ENCODE measurements at regions not wholly inside any gene's neighbourhood (a gene's known extent, or its start where the extent isn't known, plus 50 kb on each side); places are given as distances from the start of the nearest gene placed in this dataset.
"Not testable (repeated sequence)": the region's sequence is repeated elsewhere in the genome, so short reads cannot be mapped to it uniquely, and the experiment has no call there.

DNA sequence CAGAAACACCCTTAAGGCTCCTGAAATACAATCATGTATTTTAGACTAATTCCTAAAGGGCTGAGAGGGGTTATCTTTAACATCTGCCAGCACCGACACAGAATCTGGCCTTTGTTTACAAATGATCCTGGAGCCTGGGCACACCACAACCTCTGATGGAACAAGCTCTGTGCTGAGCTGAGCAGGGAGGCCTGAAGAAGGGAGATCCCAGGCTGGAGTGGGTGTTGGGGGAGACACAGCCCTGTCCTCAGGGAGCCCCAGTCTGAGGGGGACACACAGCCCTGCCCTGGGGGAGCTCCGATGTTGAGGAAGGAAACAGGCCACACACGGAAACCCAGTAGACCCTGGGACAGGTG lies 130.5 kb downstream of the VEGFA start:
- no peak for DNase-seq

DNA sequence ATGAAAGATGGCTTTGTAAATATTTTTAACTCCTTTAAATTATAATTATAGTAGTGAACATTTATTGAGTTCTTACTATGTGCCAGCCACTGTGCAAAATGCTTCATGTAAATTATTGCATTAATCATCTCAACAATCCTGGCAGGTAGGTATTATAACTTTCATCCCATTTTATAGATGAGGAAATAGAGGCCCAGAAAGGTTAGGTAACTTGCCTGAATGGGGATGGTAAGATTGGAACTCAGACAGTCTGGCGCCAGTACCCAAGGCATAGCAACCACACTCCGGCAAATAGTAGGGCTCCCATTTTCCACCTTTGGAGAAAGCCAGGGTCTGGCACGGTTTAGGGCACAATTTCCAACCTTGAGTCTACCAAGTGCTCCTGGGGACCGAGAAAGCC lies 129.8 kb downstream of the VEGFA start:
- DNase-seq, result no peak

DNA sequence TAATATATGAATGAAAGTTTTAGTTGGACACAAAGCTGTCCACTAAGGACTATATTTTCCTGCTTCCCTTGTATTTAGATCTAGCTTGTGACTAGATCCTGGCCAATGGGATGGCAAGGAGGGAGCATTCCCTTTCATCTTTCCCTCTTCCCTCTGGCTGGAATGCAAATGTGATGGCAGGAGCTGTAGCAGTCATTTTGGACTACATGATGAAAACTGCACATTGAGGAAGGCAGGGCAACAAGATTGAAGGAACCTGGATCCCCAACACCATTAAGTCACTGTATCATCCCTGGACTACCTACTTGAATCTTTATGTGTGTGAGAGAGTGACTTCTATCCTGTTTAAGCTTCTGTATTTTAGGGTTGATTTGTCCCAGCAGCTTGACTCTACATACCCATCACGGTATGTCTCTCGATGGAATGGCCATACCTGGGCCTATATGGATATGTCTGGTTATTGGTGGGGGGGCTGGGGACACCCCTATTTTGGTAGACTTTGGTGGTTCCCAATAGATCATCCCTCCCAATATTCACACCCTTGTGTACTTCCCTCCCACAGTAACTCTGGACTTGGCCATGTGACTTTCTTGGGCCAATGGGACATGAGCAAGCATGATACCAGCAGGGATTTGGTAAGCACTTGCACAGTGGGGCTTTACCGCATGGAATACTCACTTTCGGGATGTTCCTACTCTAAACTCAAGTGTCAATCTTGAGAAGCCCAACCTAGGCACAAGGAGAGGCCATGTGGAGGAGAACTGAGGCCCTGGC lies 128.5 kb downstream of the VEGFA start:
- no peak for DNase-seq

DNA sequence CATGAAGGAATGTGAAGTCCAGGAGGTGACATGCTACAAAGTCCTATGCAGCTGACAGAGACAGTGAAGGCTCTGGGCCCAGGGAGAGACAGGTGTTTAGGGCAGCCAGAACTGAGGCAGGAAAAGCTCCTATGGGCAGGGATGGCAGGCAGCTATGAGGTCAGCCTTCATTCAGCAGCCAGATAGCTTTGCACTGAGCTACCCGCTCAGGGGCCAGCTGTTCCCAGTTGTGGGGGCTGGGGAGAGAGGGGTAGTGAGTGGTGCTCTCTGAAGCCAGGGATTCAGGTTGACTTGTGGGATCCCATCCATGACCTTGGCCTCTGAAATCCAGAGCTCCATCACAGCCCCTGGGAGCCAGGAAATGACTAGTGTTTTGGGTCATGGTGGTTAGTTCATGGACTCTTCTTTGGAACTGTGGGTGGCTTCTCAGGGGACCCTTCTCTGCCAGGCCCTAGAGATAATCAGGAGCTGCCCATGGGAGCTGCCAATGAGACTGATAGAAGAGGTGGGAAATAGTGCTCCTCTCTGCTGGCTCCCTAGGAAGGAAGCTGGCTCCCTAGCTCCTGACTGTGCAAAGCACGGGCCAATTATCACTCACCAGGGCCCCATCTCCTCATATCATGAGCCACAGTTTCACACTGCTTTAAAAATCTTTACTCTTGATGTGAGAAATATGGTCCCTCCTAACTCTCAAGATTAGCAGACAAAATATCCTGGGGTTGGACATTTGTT lies 127.7 kb downstream of the VEGFA start:
- DNase-seq, result no peak

DNA sequence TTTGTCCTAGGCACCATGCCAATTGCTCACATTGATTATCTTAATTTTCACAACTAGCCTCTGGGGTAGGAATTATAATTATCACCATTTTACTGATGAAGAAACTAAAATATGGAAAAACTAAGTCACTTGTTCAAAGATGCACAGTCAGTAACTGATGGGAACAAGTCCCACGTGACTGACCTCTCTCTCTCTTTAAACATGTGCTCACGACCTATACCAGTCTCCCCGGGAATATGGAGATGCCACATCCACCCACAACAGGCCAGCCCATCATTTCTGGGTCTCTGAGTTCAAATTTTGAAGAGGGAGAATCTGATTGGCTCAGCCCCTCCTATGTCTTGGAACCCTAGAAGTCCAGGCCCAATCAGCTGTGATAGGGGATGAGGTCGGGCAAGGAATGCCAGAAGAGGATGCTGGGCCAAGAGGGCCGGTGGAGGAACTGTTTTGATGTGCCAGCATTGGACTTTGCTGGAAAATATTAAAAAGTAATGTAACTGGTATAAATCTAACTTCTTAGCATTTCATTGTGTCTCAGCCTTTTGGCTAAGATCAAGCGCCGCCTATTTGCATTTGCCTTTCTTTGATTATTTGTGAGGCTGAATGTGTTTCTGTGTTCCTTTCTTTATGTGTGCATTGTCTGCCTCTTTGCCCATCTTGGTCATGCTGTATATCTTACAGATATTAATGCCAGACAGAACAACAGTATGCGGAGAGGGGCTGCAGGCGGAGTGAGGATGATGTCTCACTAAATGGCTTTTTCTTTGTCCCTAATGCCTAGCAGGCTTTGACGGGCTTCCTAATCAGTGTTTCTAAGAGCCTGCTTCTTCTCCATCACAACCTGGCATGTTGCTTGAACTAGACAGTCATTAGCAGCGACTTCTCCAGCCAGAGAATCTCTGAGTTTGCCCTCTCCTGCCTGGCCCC lies 126.6 kb downstream of the VEGFA start:
- DNase-seq, result no peak

DNA sequence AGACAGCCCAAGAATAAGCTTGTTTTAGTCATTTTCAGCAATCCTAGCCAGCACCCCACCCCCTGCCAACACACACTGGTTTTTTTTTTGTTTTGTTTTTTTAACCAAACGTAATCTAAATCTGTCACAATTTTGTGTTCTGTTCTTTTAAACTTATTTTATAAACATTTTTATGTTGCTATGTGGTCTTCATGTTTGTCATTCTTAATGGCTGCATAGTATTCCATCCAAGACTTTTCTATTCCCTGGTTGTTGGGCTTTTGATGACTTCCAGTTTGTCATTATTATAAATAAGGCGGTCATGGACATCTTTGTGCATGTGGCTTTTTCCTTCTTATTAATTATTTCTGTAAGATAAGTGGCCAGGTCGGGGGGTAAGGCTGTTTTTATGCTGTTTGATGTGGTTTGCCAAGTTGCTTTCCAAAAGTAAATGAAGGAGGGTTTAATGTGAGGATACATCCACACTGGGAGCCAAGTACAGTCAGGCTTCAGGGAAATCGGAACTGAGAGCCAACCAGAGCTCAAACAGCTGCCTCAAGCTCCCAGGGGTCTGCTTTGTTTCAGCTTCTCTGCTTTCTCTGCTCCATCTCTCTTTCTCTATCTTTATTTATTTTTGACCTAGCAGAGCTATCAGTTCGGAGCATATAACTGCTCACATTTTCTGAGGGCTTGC lies 125.8 kb downstream of the VEGFA start:
- no peak for DNase-seq

DNA sequence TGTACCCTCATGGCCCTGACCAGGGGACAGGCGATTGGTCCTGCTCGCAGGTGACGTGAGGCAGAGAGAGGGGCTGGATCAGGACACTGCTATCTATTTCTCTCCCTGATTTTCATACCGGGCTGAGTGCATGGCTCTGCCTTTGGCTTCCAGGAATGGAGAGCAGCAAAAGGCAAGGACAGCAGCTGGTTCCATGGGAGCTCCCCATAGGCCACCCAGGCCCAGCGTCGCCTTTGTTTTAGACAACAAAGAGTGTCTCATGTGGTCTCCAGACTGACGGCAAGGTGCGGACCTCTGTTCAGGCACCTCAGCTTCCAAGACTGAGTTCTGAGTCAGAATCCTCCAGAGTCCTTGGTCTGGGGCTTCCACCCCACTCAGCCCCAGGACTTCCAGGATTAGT lies 123.1 kb downstream of the VEGFA start:
- DNase-seq, result no peak

DNA sequence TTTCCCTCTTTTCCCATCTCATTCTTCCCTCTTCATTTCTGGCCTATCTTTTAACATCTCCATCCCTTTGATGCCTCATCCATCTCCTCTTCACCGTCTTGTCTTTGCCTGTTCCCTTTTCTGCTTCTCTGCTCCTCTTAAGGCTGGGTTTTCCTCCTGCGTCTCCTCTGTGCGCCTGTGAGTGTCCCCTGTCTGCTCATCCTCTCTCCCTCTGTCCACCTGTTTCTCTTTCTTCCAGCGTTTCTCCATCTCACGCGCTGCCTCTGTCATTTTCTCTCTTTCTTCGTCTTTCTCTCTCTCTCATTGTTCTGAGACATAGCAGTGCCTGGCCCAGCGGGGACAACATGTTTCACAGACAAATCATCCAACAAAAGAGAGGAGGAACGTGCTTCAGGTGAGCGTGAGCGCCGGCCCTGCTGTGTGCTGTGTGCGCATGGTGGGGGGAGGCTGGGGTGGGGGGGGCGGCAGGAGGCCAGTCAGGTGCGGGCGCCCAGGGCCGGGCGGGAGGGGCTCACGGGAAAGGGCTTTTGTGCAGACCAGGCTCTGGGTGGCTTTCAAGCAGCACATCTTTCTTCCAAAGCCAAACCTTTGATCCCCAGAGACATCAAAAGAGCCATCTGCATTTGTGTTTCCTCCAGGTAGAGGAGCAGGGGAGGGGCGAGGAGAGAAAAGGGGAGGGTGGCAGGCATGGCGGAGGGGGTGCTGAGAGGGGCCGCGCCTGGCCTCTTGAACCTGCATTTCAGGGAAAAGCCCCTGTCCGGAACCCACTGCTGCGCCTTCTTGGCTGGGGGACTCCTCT lies 121.3 kb downstream of the VEGFA start:
- no peak for DNase-seq

DNA sequence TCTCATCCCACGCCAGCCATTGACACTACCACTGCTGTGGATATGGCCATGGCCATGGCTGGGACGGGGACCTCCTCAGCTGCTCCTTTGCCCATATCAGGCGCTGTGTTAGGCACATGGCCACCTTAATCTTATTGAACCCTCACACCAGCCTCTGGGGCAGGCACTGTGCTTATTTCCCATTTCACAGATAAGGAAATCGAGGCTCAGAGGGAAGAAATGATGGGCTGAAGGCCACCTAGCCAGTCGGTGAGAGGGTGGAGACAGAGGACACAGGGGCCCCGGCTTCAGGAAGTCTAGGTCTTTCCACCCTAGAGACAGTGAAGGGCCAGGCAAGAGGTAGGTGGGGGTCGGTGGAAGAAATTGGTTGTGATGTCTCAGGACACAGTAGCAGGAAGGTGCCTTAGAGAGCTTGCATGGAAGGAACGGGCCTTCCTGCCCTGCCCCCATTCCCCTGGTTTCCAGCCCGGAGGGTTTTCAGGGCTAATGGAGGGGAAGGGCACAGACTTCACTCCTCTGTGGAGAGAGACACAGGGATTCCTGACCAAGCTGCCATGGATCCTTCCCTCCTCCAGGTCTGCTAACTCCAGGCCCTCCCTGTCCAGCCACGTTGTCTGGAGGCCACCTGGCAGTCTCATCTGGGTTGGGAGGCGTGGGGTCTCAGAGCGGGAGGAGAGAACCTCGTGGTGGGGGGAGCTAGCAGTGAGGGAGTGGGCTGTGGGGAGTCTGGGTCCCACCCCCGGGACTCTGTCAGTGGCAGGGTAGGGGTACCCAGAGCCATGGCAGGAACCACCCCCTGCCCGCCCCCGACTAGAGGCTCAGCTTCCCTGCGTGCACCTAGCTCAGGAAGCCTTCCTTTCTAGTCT lies 120.4 kb downstream of the VEGFA start:
- DNase-seq, result no peak

DNA sequence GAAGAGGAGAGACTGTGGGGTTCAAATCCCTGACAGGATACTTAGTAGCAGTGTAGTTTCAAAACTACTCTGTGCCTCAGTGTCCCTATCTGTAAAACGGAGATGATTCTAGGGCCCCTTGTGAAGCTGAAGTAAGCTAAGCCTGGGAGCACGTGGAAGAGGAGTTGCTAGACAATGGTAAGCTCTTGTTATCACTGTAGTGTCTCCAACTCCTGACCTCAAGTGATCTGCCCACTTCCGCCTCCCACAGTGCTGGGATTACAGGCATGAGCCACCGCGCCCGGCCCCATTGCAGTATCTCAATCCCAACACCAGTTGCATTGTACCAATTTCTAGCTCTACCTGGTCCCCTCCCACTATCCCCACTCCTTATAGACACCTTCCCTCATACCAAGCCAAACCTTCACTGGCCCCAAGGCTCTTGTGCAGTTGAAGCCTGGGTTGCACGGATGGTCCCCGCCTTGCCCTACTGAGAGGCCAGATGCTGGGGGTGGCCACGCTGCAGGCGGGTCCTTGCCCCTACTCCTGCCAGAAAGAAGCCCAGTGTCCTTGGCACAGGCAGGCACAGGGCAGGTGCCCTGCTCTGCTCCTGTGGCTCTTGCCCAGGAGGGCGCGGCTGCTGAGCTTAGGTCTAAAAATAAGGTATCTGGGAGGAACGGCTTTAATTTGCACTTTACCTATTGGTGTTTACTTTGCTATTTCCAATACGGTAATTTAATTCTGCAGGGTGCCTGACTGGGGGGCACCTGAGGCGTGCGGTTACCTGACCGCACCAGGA lies 118.1 kb downstream of the VEGFA start:
- DNase-seq, result no peak

DNA sequence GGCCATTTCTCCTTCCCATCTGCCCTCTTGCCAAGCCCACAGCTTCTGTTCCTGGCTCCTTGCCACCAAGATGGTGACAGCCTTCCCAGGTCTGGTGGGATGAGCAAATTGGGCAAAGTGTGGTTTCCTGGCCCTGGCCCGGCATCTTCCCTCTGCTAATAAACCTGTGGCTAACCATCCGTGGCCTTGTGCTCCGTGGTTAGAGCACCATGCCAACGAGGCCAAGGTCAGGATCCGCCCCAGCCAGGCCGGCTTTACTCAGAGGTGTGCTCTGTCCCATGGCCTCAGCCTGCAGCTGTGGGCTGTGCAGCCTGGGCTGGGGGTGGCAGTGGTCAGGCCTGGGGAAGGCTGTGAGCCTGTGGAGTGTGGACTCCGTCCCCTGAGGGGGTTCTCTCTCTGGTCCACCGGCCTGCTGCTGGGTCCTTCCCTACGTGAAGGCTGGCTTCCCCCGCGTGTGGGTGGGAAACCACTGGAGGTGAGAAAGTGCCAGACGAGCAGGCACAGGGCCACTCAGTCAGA lies 117.4 kb downstream of the VEGFA start:
- DNase-seq, result no peak

DNA sequence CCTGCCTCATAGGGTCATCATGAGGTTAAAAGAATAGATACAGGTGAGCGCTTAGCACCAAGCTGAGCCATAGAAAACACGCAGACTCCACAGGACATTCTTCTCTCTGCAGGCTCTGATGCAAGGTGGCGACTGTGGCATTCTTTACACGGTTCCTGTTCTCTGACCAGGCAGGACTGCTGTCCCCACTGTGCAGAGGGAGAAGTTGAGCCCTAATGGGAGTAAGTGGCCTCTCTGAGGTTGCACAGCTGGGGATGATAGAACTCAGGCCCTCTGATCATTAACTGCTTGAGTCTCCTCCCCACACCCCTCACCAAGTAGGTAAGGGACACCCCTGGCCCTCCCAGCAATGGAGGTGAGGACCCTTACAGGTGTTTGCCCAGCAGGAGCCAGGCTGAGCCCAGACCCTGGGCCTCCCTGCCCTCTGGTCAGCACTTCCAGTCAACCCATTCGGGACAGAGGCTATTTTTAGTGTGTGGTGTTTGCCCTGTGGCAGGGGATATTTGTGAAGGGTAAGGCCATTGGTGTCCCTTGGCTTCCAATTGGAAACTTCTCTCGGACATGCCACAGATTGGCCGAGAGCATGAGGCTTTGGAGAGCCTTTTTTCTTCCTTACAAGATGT lies 116.8 kb downstream of the VEGFA start:
- no peak for DNase-seq

DNA sequence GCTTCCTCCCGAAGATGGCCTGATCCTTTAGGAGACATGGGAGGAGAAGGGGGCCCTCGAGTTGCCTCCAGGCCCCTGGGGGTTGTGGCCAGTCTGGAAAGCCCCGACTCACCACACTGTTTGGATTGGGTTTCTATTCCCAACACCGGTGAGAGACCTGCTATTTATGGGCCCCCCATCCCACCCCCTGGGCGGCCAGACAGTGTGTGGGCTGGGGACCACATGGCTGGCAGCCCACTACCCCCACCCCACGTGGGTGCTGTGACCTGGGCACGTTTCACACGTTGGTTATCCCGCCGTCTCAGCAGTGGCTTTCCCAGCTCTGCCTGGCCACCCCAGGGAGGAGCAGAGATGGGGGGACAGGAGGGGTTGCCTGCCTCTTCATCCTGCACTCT lies 116.1 kb downstream of the VEGFA start:
- DNase-seq, result no peak

DNA sequence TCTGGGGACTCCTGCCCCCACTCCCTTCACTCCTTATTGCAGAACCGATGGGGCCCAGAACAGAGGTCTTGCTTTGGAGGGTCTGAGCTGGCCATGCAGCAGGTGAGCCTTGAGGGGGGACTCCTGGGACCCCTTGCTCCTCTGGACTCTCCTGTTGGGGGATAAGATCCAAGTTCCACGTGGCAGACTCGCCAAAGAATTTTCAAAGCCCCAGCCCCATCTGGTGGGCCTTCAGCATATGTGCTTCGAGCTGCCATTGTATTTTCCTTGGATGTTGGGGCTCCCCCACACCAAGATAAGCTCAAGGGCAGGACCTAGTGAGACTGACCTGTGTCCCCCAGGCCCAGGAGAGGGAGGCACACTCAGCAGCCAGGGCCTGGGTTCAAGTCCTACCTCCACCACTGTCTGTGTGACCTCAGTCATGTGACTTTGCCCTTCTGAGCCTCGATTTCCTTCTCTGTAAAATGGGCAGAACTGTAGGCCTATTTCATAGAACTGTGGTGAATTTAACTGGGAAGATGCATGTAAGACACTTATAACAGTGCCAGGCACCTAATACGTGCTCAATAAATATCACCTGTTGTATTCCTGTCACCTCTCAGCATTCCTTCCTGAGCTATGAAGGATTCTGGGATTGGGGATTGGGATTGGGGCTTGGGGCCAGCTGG lies 115.5 kb downstream of the VEGFA start:
- no peak for DNase-seq

DNA sequence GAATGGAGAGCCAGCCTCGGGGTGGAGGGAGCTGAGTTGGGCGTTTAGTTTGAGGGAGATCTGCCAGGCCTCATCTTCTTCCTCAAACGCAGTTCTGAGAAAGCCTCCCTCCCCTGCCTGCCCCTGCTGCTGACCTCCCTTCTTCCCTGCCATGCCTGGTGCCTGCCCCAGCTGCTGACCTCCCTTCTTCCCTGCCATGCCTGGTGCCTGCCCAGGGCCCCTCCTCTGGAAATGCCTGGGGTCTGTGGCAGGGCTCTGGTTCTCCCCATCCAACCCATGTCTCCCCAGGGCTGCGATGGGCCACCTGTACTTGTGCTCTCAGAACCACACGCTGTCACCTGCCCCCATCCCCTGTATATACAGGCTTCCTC lies 114.6 kb downstream of the VEGFA start:
- DNase-seq, result no peak

DNA sequence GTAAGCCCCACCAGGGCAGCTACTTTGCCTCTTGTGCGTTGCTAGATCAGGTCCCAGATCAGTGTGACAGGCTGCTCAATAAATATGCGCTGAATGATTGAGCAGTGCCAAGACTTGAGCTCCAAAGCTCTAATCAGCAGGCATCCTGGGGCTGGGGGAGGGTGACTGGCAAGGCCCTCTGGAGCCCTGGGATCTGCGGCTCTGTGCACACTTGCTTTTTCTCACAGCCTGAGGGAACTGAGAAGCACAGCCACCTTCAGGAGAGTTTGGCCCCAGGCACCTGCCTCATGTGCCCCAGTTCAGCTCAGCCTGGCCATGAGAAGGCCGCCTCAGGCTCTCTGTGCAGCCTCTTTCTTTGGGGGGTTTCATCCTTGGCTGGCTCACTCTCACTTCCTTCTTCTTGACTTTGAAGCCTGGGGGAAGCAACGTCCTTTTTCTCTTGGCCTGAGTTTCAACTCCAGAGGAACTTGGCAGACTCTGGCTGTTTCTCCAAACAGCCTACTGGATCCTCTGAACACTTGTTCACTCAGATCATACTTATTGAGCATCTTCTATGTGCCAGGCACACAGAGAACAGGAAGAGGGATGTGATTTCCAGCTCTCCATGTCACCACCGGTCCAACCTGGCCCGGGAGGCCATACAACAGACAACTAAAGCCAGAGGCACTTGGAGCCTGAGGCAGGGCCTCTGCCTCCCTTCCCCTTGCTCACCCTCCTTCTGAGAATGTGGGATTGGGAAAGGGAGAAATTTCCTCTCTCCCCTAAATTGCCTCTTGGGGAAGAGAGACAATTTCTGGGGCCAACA lies 114.0 kb downstream of the VEGFA start:
- no peak for DNase-seq

DNA sequence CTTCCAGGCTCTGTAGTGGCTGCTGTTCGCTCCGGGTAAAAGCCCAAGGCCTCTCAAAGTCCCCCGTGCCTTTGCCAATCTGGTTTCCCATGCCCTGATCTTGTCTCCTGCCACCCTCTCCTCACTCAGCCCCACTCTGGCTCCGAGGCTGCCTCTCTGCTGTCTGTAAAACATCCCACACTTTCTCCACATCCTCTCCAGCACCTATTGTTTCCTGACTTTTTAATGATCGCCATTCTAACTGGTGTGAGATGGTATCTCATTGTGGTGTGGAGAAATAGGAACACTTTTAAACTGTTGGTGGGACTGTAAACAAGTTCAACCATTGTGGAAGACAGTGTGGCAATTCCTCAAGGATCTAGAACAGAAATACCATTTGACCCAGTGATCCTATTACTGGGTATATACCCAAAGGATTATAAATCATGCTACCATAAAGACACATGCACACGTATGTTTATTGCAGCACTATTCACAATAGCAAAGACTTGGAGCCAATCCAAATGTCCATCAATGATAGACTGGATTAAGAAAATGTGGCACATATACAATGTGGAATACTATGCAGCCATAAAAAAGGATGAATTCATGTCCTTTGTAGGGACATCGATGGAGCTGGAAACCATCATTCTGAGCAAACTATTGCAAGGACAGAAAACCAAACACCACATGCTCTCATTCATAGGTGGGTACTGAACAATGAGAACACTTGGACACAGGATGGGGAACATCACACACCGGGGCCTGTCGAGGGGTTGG lies 112.9 kb downstream of the VEGFA start:
- not testable (repeated sequence) for DNase-seq
